Activated T-cell treated with anti-CD3 and anti-CD28 coated beads, Interleukin-2, amount 50 U/mL, for 72 hours (primary cell): ENCODE measurements at regions not wholly inside any gene's neighbourhood (a gene's known extent, or its start where the extent isn't known, plus 50 kb on each side); places are given as distances from the start of the nearest gene placed in this dataset.
"Not testable (repeated sequence)": the region's sequence is repeated elsewhere in the genome, so short reads cannot be mapped to it uniquely, and the experiment has no call there.

Experiments used
- ATAC-seq, 2 donors: fragments of 150-1000 bp; cut with Tn5 transposase; replicated peaks in 1 of 2; 2 replicates each; pipeline ENCODE4 v1.10.0; 2021; ENCODE audit warnings: moderate library complexity in 2 of 2, mild to moderate bottlenecking in 1 of 2
- DNase-seq, 2 donors: peaks; one replicate each; pipeline ENCODE4 v3.0.0; 2021 to 2022; ENCODE audit warnings: mixed read lengths in 1 of 2
- H3K27ac Mint-ChIP-seq: one replicate; pipeline ENCODE4 v1.8.0; 2022; ENCODE audit warnings: mild to moderate bottlenecking, moderate library complexity, mixed read lengths
- H3K27me3 Mint-ChIP-seq: one replicate; pipeline ENCODE4 v1.8.0; 2022; ENCODE audit warnings: low read depth, mixed read lengths
- H3K36me3 Mint-ChIP-seq, 2 donors: one replicate each; pipeline ENCODE4 v1.8.0; 2022; ENCODE audit warnings: mixed read lengths in 2 of 2, mild to moderate bottlenecking in 1 of 2; ENCODE audit not compliant: insufficient read depth in 2 of 2
- H3K4me1 Mint-ChIP-seq: one replicate; pipeline ENCODE4 v1.8.0; 2022; ENCODE audit warnings: low read depth, mixed read lengths
- H3K4me3 Mint-ChIP-seq, 2 donors: one replicate each; pipeline ENCODE4 v1.8.0; 2022; ENCODE audit warnings: mild to moderate bottlenecking in 2 of 2, mixed read lengths in 2 of 2, moderate library complexity in 2 of 2
- H3K9me3 Mint-ChIP-seq, 2 donors: one replicate each; pipeline ENCODE4 v1.8.0; 2022; ENCODE audit warnings: mixed read lengths in 2 of 2

- Mint-ChIP-seq H3K4me3 (peak overlapping the region; percentile 10 to 17), H3K27ac (peak overlapping the region; percentile 15), H3K4me1 (peaks cover 24% of the 10 kb centered on the region)
- H3K9me3 Mint-ChIP-seq, H3K36me3 Mint-ChIP-seq, H3K27me3 Mint-ChIP-seq: not testable (repeated sequence)
- DNase-seq (peak in 1 of 2 donors; percentile 60), ATAC-seq (peak; percentile 52 to 58)
Measured at GRCh38 chr2:87633287-87633963, 114.5 kb upstream of the PLGLB2 start.

- H3K27ac Mint-ChIP-seq: peak overlapping the region; percentile 75
- not testable (repeated sequence) for H3K9me3 Mint-ChIP-seq, H3K36me3 Mint-ChIP-seq, H3K27me3 Mint-ChIP-seq
- ATAC-seq (peak; percentile 48 to 54), DNase-seq (peak; percentile 25 to 41)
- peak overlapping the region; percentile 60 to 66 for H3K4me3 Mint-ChIP-seq
- peaks cover 24% of the 10 kb centered on the region for H3K4me1 Mint-ChIP-seq
Measured at GRCh38 chr2:87634106-87634505, 113.8 kb upstream of the PLGLB2 start.

GRCh38 chr2:87634971-87635650 lies 112.8 kb upstream of the PLGLB2 start:
- not testable (repeated sequence) for H3K9me3 Mint-ChIP-seq, H3K27me3 Mint-ChIP-seq, H3K36me3 Mint-ChIP-seq, DNase-seq
- Mint-ChIP-seq H3K4me1 (peaks cover 24% of the 10 kb centered on the region), H3K4me3 (peak overlapping the region; percentile 45 to 65), H3K27ac (peak overlapping the region; percentile 28)
- peak; percentile 12 to 18 for ATAC-seq

DNA sequence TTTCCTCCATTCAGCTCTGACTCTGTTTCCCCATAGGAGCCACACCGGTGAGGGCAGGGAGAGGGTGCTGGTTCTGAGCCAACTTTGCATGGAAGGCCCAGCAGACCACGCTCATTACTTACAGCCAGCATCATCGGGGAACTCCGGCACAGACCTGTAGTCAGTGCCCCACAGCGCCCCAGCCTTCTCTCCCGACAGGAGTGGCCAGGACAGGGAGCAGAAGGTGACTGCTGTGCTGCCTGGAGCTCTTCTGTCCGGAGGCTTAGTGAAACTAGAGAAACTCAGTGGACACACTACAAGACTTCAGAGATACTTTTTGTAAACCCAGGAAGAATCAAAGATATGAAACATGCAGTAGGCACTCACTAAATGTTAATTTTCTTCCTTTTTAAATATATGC lies 111.6 kb upstream of the PLGLB2 start:
- not testable (repeated sequence) for ATAC-seq, H3K27me3 Mint-ChIP-seq, H3K27ac Mint-ChIP-seq, H3K36me3 Mint-ChIP-seq, H3K9me3 Mint-ChIP-seq, DNase-seq, H3K4me3 Mint-ChIP-seq
- peaks cover 24% of the 10 kb centered on the region for H3K4me1 Mint-ChIP-seq

- not testable (repeated sequence) for H3K36me3 Mint-ChIP-seq, H3K4me3 Mint-ChIP-seq, DNase-seq, H3K27ac Mint-ChIP-seq, ATAC-seq, H3K27me3 Mint-ChIP-seq, H3K9me3 Mint-ChIP-seq
- peaks cover 21% of the 10 kb centered on the region for H3K4me1 Mint-ChIP-seq
Measured at GRCh38 chr2:87636735-87637134, 111.2 kb upstream of the PLGLB2 start.

- peaks cover 19% of the 10 kb centered on the region for H3K4me1 Mint-ChIP-seq
- not testable (repeated sequence) for H3K9me3 Mint-ChIP-seq, DNase-seq, H3K27ac Mint-ChIP-seq, ATAC-seq, H3K27me3 Mint-ChIP-seq, H3K36me3 Mint-ChIP-seq, H3K4me3 Mint-ChIP-seq
Measured at GRCh38 chr2:87637249-87637990, 110.5 kb upstream of the PLGLB2 start.

GRCh38 chr2:87638114-87638807 lies 109.6 kb upstream of the PLGLB2 start:
- H3K4me3 Mint-ChIP-seq, H3K9me3 Mint-ChIP-seq, DNase-seq, H3K27ac Mint-ChIP-seq, ATAC-seq, H3K36me3 Mint-ChIP-seq, H3K27me3 Mint-ChIP-seq: not testable (repeated sequence)
- peaks cover 17% of the 10 kb centered on the region for H3K4me1 Mint-ChIP-seq

- H3K27me3 Mint-ChIP-seq, H3K36me3 Mint-ChIP-seq, H3K9me3 Mint-ChIP-seq, H3K4me3 Mint-ChIP-seq, DNase-seq, ATAC-seq, H3K27ac Mint-ChIP-seq: not testable (repeated sequence)
- peaks cover 14% of the 10 kb centered on the region for H3K4me1 Mint-ChIP-seq
Measured at GRCh38 chr2:87638872-87639271, 109.0 kb upstream of the PLGLB2 start.

GRCh38 chr2:87639801-87640440 lies 108.0 kb upstream of the PLGLB2 start:
- H3K4me3 Mint-ChIP-seq, ATAC-seq, H3K9me3 Mint-ChIP-seq, H3K27me3 Mint-ChIP-seq, H3K27ac Mint-ChIP-seq, DNase-seq, H3K36me3 Mint-ChIP-seq, H3K4me1 Mint-ChIP-seq: not testable (repeated sequence)

DNA sequence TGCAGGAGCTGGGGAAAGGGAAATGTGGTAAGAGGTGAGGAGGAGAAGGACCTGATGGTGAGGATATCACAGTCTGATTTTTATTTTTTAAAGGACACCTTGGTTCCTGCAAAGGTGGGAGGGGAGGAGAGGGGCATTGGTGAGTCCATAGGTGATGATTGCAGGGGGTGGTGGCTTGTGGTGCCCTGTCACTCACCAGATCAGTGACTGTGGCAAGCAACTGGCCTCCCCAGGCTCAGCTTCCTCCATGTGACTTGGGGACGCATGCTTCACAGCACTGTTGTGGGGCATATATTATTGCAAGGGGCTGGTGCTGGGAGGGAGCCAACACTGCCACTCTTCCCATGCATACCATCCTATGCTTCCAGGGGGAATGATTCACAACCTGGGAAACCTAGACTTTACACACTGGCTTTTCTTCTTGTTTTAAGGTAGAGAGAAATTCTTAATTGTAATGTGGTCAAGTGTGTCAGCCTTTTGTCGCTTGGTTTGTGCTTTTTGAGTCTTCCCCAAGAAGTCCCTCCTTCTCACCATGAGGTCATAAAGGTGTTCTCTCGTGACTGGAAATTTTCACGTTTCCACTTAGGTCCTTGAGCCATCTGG lies 106.8 kb upstream of the PLGLB2 start:
- not testable (repeated sequence) for H3K9me3 Mint-ChIP-seq, ATAC-seq, H3K36me3 Mint-ChIP-seq, H3K27me3 Mint-ChIP-seq, H3K27ac Mint-ChIP-seq, DNase-seq, H3K4me1 Mint-ChIP-seq, H3K4me3 Mint-ChIP-seq

GRCh38 chr2:87643165-87643564 lies 104.7 kb upstream of the PLGLB2 start:
- not testable (repeated sequence) for H3K9me3 Mint-ChIP-seq, H3K4me3 Mint-ChIP-seq, DNase-seq, H3K27me3 Mint-ChIP-seq, ATAC-seq, H3K4me1 Mint-ChIP-seq, H3K36me3 Mint-ChIP-seq, H3K27ac Mint-ChIP-seq

GRCh38 chr2:87647737-87648498 lies 100.0 kb upstream of the PLGLB2 start:
- not testable (repeated sequence) for DNase-seq, ATAC-seq, H3K27ac Mint-ChIP-seq, H3K27me3 Mint-ChIP-seq, H3K4me1 Mint-ChIP-seq, H3K9me3 Mint-ChIP-seq, H3K36me3 Mint-ChIP-seq, H3K4me3 Mint-ChIP-seq
